ENCODE measurements at regions not wholly inside any gene's neighbourhood (a gene's known extent, or its start where the extent isn't known, plus 50 kb on each side); places are given as distances from the start of the nearest gene placed in this dataset.

- TF ChIP-seq CTCF (IDR thresholded peaks at IDR 0.05) (no peak), POLR2A (IDR thresholded peaks at IDR 0.05) (no peak)
Observed at GRCh38 chr6:101202867-101203374, 190.6 kb upstream of the GRIK2 start.

Measured in heart left ventricle (tissue), 13 donors.